Stimulated activated CD4-positive, alpha-beta T cell treated with anti-CD3 and anti-CD28 coated beads, Interleukin-4, amount 100 ng/mL, for 48 hours (primary cell): ENCODE measurements at regions not wholly inside any gene's neighbourhood (a gene's known extent, or its start where the extent isn't known, plus 50 kb on each side); places are given as distances from the start of the nearest gene placed in this dataset.

Experiments used
- DNase-seq, 2 donors: peaks; one replicate each; pipeline ENCODE4 v3.0.0-alpha.2; 2020; ENCODE audit warnings: low read depth in 2 of 2

- no peak for DNase-seq
Observed at GRCh38 chr14:94682736-94683135, 70.5 kb downstream of the SERPINA3 start.

GRCh38 chr14:94682061-94682516 is 69.9 kb downstream of the SERPINA3 start:
- DNase-seq, result no peak

- DNase-seq, result no peak
Observed at GRCh38 chr14:94681300-94682060, 69.3 kb downstream of the SERPINA3 start.

- no peak for DNase-seq
Observed at GRCh38 chr14:94680862-94681288, 68.7 kb downstream of the SERPINA3 start.

GRCh38 chr14:94679937-94680861 is 68.0 kb downstream of the SERPINA3 start:
- DNase-seq, result no peak

GRCh38 chr14:94679106-94679810 is 67.1 kb downstream of the SERPINA3 start:
- no peak for DNase-seq

- DNase-seq, result no peak
Observed at GRCh38 chr14:94677747-94678146, 65.6 kb downstream of the SERPINA3 start.

- DNase-seq, result no peak
Observed at GRCh38 chr14:94677213-94677612, 65.0 kb downstream of the SERPINA3 start.

- DNase-seq, result no peak
Observed at GRCh38 chr14:94676495-94677185, 64.4 kb downstream of the SERPINA3 start.

GRCh38 chr14:94675036-94675435 is 62.8 kb downstream of the SERPINA3 start:
- no peak for DNase-seq

GRCh38 chr14:94673781-94674231 is 61.6 kb downstream of the SERPINA3 start:
- no peak for DNase-seq
